NCI-H345 treated with DMSO at 0.1 percent for 48 hours (cell line): ENCODE measurements at regions not wholly inside any gene's neighbourhood (a gene's known extent, or its start where the extent isn't known, plus 50 kb on each side); places are given as distances from the start of the nearest gene placed in this dataset.
"Not testable (repeated sequence)": the region's sequence is repeated elsewhere in the genome, so short reads cannot be mapped to it uniquely, and the experiment has no call there.

Experiments used
- DNase-seq: peaks from one replicate; lab custom pipeline; 2025; ENCODE audit not compliant: unreplicated experiment; lab: John Stamatoyannopoulos, UW

GRCh38 chr9:31168161-31168560 is 1216.3 kb upstream of the ACO1 start:
- DNase-seq: no peak

GRCh38 chr9:31174681-31175080 is 1209.8 kb upstream of the ACO1 start:
- DNase-seq: no peak

GRCh38 chr9:31183866-31184265 is 1200.6 kb upstream of the ACO1 start:
- no peak for DNase-seq

- no peak for DNase-seq
Observed at GRCh38 chr9:31185831-31186230, 1198.6 kb upstream of the ACO1 start.

GRCh38 chr9:31188496-31188895 is 1195.9 kb upstream of the ACO1 start:
- DNase-seq: no peak

- DNase-seq: no peak
Observed at GRCh38 chr9:31210978-31211570, 1173.4 kb upstream of the ACO1 start.

GRCh38 chr9:31229976-31230375 is 1154.5 kb upstream of the ACO1 start:
- DNase-seq: not testable (repeated sequence)

GRCh38 chr9:31232485-31232884 is 1152.0 kb upstream of the ACO1 start:
- no peak for DNase-seq

GRCh38 chr9:31236344-31236743 is 1148.1 kb upstream of the ACO1 start:
- DNase-seq: no peak

- DNase-seq: no peak
Observed at GRCh38 chr9:31243386-31243785, 1141.1 kb upstream of the ACO1 start.

- no peak for DNase-seq
Observed at GRCh38 chr9:31248156-31248555, 1136.3 kb upstream of the ACO1 start.

GRCh38 chr9:31251386-31251785 is 1133.1 kb upstream of the ACO1 start:
- DNase-seq: no peak

- no peak for DNase-seq
Observed at GRCh38 chr9:31253800-31254762, 1130.4 kb upstream of the ACO1 start.

GRCh38 chr9:31255211-31255610 is 1129.2 kb upstream of the ACO1 start:
- no peak for DNase-seq

GRCh38 chr9:31259824-31260223 is 1124.6 kb upstream of the ACO1 start:
- peak; percentile 90 for DNase-seq

GRCh38 chr9:31272456-31273295 is 1111.8 kb upstream of the ACO1 start:
- DNase-seq: no peak

GRCh38 chr9:31275419-31275818 is 1109.0 kb upstream of the ACO1 start:
- DNase-seq: no peak

- no peak for DNase-seq
Observed at GRCh38 chr9:31290731-31291130, 1093.7 kb upstream of the ACO1 start.

GRCh38 chr9:31302620-31303418 is 1081.6 kb upstream of the ACO1 start:
- no peak for DNase-seq

GRCh38 chr9:31304576-31304975 is 1079.9 kb upstream of the ACO1 start:
- DNase-seq: no peak

GRCh38 chr9:31314241-31314640 is 1070.2 kb upstream of the ACO1 start:
- DNase-seq: no peak
